ENCODE measurements at regions not wholly inside any gene's neighbourhood (a gene's known extent, or its start where the extent isn't known, plus 50 kb on each side); places are given as distances from the start of the nearest gene placed in this dataset.

GRCh38 chr1:239209591-239209990 is 176.8 kb upstream of the CHRM3 start:
- no peak for DNase-seq

GRCh38 chr1:239204401-239204800 is 182.0 kb upstream of the CHRM3 start:
- no peak for DNase-seq

- DNase-seq = no peak
Measured at GRCh38 chr1:239197871-239198270, 188.5 kb upstream of the CHRM3 start.

- DNase-seq = no peak
Measured at GRCh38 chr1:239189998-239190512, 196.3 kb upstream of the CHRM3 start.

- no peak for DNase-seq
Measured at GRCh38 chr1:239186487-239186886, 199.9 kb upstream of the CHRM3 start.

- no peak for DNase-seq
Measured at GRCh38 chr1:239185245-239185619, 201.1 kb upstream of the CHRM3 start.

- no peak for DNase-seq
Measured at GRCh38 chr1:239184561-239185244, 201.7 kb upstream of the CHRM3 start.

- no peak for DNase-seq
Measured at GRCh38 chr1:239178961-239179360, 207.4 kb upstream of the CHRM3 start.

- DNase-seq = no peak
Measured at GRCh38 chr1:239174880-239175279, 211.5 kb upstream of the CHRM3 start.

- DNase-seq = no peak
Measured at GRCh38 chr1:239170828-239171227, 215.5 kb upstream of the CHRM3 start.

- no peak for DNase-seq
Measured at GRCh38 chr1:239169276-239169675, 217.1 kb upstream of the CHRM3 start.

- no peak for DNase-seq
Measured at GRCh38 chr1:239164451-239165180, 221.8 kb upstream of the CHRM3 start.

GRCh38 chr1:239155466-239156091 is 230.8 kb upstream of the CHRM3 start:
- no peak for DNase-seq

GRCh38 chr1:239151937-239152336 is 234.4 kb upstream of the CHRM3 start:
- no peak for DNase-seq

GRCh38 chr1:239140968-239141367 is 245.4 kb upstream of the CHRM3 start:
- no peak for DNase-seq

- no peak for DNase-seq
Measured at GRCh38 chr1:239139801-239140200, 246.6 kb upstream of the CHRM3 start.

- no peak for DNase-seq
Measured at GRCh38 chr1:239128541-239128940, 257.8 kb upstream of the CHRM3 start.

- no peak for DNase-seq
Measured at GRCh38 chr1:239126884-239127283, 259.5 kb upstream of the CHRM3 start.

- no peak for DNase-seq
Measured at GRCh38 chr1:239125893-239126292, 260.5 kb upstream of the CHRM3 start.

- DNase-seq = no peak
Measured at GRCh38 chr1:239125027-239125426, 261.3 kb upstream of the CHRM3 start.

GRCh38 chr1:239123260-239123659 is 263.1 kb upstream of the CHRM3 start:
- DNase-seq = no peak

- DNase-seq = no peak
Measured at GRCh38 chr1:239112101-239112935, 274.1 kb upstream of the CHRM3 start.

- no peak for DNase-seq
Measured at GRCh38 chr1:239107676-239108075, 278.7 kb upstream of the CHRM3 start.

Measured in MV-4-11 (cell line).